ENCODE measurements at regions not wholly inside any gene's neighbourhood (a gene's known extent, or its start where the extent isn't known, plus 50 kb on each side); places are given as distances from the start of the nearest gene placed in this dataset.

GRCh38 chr18:39365836-39366485 lies 1800.4 kb upstream of the CELF4 start:
- TF ChIP-seq PKNOX1 (IDR thresholded peaks at IDR 0.05) (no peak), BHLHE40 (IDR thresholded peaks at IDR 0.05; ENCODE audit: borderline replicate concordance) (no peak), HDGF (IDR thresholded peaks at IDR 0.05; ENCODE audit: borderline replicate concordance) (no peak), SUZ12 (IDR thresholded peaks at IDR 0.05) (no peak), SP1 (IDR thresholded peaks at IDR 0.05) (no peak), ZNF384 (IDR thresholded peaks at IDR 0.05) (no peak), TARDBP (IDR thresholded peaks at IDR 0.05) (no peak), FOXM1 (IDR thresholded peaks at IDR 0.05; ENCODE audit: borderline replicate concordance) (no peak), LEF1 (IDR thresholded peaks at IDR 0.05; ENCODE audit: borderline replicate concordance) (no peak), L3MBTL2 (conservative IDR thresholded peaks at IDR 0.05) (no peak), FOXK2 (IDR thresholded peaks at IDR 0.05) (no peak), ELF4 (IDR thresholded peaks at IDR 0.05) (no peak)

All from HEK293T (cell line).